SH-SY5Y (cell line): ENCODE measurements at regions not wholly inside any gene's neighbourhood (a gene's known extent, or its start where the extent isn't known, plus 50 kb on each side); places are given as distances from the start of the nearest gene placed in this dataset.

Source experiments
- GATA2 ChIP-seq: IDR thresholded peaks from 2 replicates; pipeline ENCODE4 v1.6.1; 2011; ENCODE audit warnings: mild to moderate bottlenecking, low read depth, low read length
- GATA3 ChIP-seq: IDR thresholded peaks from 2 replicates; pipeline ENCODE4 v1.6.1; 2011; ENCODE audit warnings: low read depth, mild to moderate bottlenecking, low read length, moderate library complexity

GRCh38 chr14:105910426-105910825 lies 384.0 kb downstream of the TMEM121 start:
- TF ChIP-seq GATA2 (no peak), GATA3 (no peak)
